Uterus (tissue), 3 donors: ENCODE measurements at regions not wholly inside any gene's neighbourhood (a gene's known extent, or its start where the extent isn't known, plus 50 kb on each side); places are given as distances from the start of the nearest gene placed in this dataset.

Source experiments
- DNase-seq, 2 donors: peaks; one replicate each; pipeline ENCODE4 v3.0.0-alpha.2; 2019 to 2020
- H3K27ac ChIP-seq, 2 donors: fragments of 200-600 bp; sonication (generic); 1 replicate in 1 of 2; 2 replicates in 1 of 2; pipeline ENCODE4 v1.5.1; 2016 to 2018
- H3K27me3 ChIP-seq, 2 donors: fragments of 200-600 bp; sonication (generic); one replicate each; pipeline ENCODE4 v1.5.1; 2018 to 2019; ENCODE audit warnings: control low read depth in 1 of 2
- H3K36me3 ChIP-seq, 2 donors: fragments of 200-600 bp; sonication (generic); one replicate each; pipeline ENCODE4 v1.5.1; 2019; ENCODE audit warnings: control low read depth in 1 of 2
- H3K4me1 ChIP-seq, 2 donors: fragments of 200-600 bp; sonication (generic); one replicate each; pipeline ENCODE4 v1.5.1; 2018 to 2019; ENCODE audit warnings: control low read depth in 1 of 2
- H3K4me3 ChIP-seq, 2 donors: fragments of 200-600 bp; sonication (generic); 1 replicate in 1 of 2; 2 replicates in 1 of 2; pipeline ENCODE4 v1.5.1; 2018 to 2019; ENCODE audit warnings: mild to moderate bottlenecking in 1 of 2
- H3K9me3 ChIP-seq, 2 donors: fragments of 200-600 bp; sonication (generic); one replicate each; pipeline ENCODE4 v1.5.1; 2019; ENCODE audit warnings: control low read depth in 1 of 2
- POLR2A ChIP-seq, 2 donors: fragments of 450-650 bp; IDR thresholded peaks; one replicate each; pipeline ENCODE4 v1.6.1; 2016; ENCODE audit warnings: antibody characterized with exemption in 2 of 2, mild to moderate bottlenecking in 1 of 2, moderate library complexity in 1 of 2
- intact Hi-C: fragments of 100-400 bp; cut with DNase I; formaldehyde crosslinking; loops from one replicate; pipeline ENCODE4 v1.15.1; 2023; ENCODE audit warnings: low total_unique reads
- TF ChIP-seq, protein P1 (sequence below), 4 experiments: fragments of 200-600 bp in 2 of 4; fragments of 450-650 bp in 2 of 4; sonication (generic) in 2 of 4; IDR thresholded peaks; one replicate each; pipeline ENCODE4 v1.5.1; 2016 to 2019; ENCODE audit warnings: antibody characterized with exemption in 4 of 4, mild to moderate bottlenecking in 2 of 4, moderate library complexity in 1 of 4
- donor health status: DM: yes; HTN: yes; CAD: no.

DNA sequence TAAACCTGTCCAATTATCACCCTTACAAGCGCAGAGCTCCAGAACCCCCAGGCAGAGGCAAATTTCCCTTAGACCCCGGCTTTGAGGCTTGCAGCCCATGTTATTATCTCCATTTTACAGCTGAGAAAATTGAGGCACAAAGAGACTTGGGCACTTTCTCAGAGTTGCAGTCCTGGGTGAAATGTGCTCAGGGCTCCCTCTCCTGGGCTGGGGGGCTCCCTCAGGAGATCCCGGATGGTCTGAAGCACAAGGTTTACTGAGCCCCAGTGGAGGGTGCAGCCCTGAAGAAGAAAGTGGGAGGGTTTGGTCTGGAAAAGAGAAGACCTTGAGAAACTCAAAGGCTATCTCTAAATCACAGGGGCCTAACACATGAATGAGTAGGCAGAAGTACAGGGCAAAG, 156.6 kb downstream of the CYRIA start:
- Histone ChIP-seq H3K36me3 (no peaks in the 10 kb centered on the region), H3K9me3 (no peaks in the 10 kb centered on the region), H3K27ac (no peak overlapping the region), H3K4me1 (no peaks in the 10 kb centered on the region), H3K4me3 (no peak overlapping the region), H3K27me3 (no peaks in the 10 kb centered on the region)
- intact Hi-C loops = no loop called here
- TF ChIP-seq POLR2A (IDR thresholded peaks at IDR 0.05) = no peak
- TF ChIP-seq, protein P1, sequence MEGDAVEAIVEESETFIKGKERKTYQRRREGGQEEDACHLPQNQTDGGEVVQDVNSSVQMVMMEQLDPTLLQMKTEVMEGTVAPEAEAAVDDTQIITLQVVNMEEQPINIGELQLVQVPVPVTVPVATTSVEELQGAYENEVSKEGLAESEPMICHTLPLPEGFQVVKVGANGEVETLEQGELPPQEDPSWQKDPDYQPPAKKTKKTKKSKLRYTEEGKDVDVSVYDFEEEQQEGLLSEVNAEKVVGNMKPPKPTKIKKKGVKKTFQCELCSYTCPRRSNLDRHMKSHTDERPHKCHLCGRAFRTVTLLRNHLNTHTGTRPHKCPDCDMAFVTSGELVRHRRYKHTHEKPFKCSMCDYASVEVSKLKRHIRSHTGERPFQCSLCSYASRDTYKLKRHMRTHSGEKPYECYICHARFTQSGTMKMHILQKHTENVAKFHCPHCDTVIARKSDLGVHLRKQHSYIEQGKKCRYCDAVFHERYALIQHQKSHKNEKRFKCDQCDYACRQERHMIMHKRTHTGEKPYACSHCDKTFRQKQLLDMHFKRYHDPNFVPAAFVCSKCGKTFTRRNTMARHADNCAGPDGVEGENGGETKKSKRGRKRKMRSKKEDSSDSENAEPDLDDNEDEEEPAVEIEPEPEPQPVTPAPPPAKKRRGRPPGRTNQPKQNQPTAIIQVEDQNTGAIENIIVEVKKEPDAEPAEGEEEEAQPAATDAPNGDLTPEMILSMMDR (IDR thresholded peaks at IDR 0.05) = no peak
- DNase-seq = no peak

DNA sequence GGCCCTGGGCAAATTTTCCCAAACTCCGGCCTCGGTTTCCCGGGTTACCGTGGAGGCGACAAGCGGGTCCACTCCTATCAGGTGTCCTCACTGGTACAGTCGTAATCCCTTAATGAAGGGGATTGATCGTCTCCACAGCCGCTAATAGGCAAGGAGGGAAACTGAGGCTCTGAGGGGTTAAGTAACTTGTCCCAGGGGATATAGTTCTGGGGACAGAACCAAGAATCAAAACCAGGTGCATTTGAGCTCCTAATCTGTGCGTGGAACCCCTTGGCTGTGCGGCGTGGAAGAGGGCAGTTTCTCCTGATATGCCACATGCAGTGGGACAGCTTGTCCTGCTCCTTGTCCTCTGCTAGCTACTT, 157.2 kb downstream of the CYRIA start:
- intact Hi-C loops = no loop called here
- H3K4me1 ChIP-seq = no peaks in the 10 kb centered on the region
- no peak overlapping the region for H3K27ac ChIP-seq
- TF ChIP-seq, protein P1 (IDR thresholded peaks at IDR 0.05) = no peak
- no peak for TF ChIP-seq POLR2A (IDR thresholded peaks at IDR 0.05)
- no peaks in the 10 kb centered on the region for H3K9me3 ChIP-seq
- H3K27me3 ChIP-seq = no peaks in the 10 kb centered on the region
- no peak overlapping the region for H3K4me3 ChIP-seq
- DNase-seq = no peak
- H3K36me3 ChIP-seq = no peaks in the 10 kb centered on the region

DNA sequence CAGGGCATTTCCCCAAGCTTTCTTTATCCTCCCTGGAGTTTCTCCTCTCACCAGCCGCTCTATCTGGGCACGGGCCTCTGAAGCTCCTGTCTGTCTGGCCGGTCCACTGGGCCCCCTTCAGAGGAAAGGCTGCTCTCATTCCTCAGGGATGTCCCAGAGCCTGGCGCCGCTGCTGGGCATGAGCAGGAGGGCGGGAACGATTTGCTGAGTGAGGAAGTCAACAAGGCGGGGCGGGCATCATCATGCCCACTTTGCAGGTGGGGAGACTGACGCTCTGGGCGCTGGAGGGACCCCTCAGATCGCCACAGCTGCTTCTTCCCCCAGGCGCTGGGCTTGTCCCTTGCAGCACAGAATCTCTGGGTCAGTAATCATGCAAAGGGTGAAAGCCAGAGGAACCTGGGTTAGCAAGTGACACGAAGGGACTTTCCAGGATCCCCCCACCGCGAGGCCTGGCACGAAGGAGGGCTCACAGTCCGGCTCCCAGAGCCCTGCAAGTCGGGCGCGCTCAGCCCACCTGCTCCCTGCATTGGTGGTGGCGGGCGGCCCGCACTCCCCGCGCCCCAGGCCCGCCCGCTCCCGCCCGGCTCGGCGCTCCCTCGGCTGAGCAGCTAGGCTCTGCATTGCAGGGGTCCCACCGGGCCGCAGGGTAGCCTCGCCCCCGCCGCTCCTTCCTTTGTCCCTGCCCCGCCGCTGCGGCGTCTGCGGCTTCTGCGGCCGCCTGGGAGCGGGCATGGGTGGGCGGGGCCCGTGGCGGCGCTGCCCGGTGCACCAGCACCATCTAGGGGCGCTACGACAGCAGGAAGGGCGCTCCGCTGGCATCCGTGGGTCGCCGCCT, 157.8 kb downstream of the CYRIA start:
- no peaks in the 10 kb centered on the region for H3K9me3 ChIP-seq
- no peak overlapping the region for H3K4me3 ChIP-seq
- no peak overlapping the region for H3K27ac ChIP-seq
- DNase-seq = no peak
- TF ChIP-seq, protein P1 (IDR thresholded peaks at IDR 0.05) = peak in 3 of 4 experiments; percentile 14 to 41 (median 38)
- TF ChIP-seq POLR2A (IDR thresholded peaks at IDR 0.05) = no peak
- no peaks in the 10 kb centered on the region for H3K4me1 ChIP-seq
- intact Hi-C loops = no loop called here
- H3K36me3 ChIP-seq = no peaks in the 10 kb centered on the region
- H3K27me3 ChIP-seq = no peaks in the 10 kb centered on the region

DNA sequence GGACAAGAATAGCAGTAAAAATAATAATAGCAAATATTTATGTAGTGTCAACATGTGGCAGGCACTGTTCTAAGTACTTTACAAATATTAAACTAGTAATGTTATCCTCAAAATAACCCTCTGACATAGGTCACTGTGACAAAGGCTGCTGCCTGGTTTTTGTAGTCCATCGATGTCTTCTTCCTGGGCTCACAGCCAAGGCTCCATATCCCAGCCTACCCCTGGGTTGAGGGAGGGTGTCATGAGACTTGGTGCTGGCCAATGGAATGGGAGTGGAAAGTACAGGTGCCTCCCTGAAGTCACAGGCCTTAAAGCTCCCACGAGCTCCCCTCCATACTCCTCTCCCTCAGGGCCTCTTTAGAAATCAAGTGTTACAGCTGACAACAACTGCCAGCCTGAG, 159.3 kb downstream of the CYRIA start:
- H3K27me3 ChIP-seq = no peaks in the 10 kb centered on the region

More for the DNA sequence above, 159.3 kb downstream of the CYRIA start:
- intact Hi-C loops = no loop called here
- Histone ChIP-seq H3K4me1 (no peaks in the 10 kb centered on the region), H3K27ac (no peak overlapping the region), H3K4me3 (no peak overlapping the region), H3K9me3 (no peaks in the 10 kb centered on the region), H3K36me3 (no peaks in the 10 kb centered on the region)
- DNase-seq = no peak
- TF ChIP-seq, protein P1 (IDR thresholded peaks at IDR 0.05) = no peak
- TF ChIP-seq POLR2A (IDR thresholded peaks at IDR 0.05) = no peak
